Panc1 (cell line): ENCODE measurements at regions not wholly inside any gene's neighbourhood (a gene's known extent, or its start where the extent isn't known, plus 50 kb on each side); places are given as distances from the start of the nearest gene placed in this dataset.

Source experiments
- ATAC-seq: fragments of 200-7000 bp; cut with Tn5 transposase; 2 replicates; pipeline ENCODE4 v1.9.1; 2020; ENCODE audit warnings: mild to moderate bottlenecking, moderate library complexity
- BruUV-seq: library from RNA; stranded (reverse); fragments of 400-500 nt; replicated peaks from 2 replicates; lab custom pipeline; 2021; lab: Mats Ljungman, UMichigan
- CTCF ChIA-PET: fragments of 300-600 bp; sonication (Branson Sonifier 250); formaldehyde crosslinking; loops from one replicate; lab custom pipeline; 2022; ENCODE audit warnings: antibody characterized with exemption; lab: Charles Lee
- POLR2A ChIA-PET: fragments of 300-600 bp; sonication (Branson Sonifier 250); formaldehyde crosslinking; loops from one replicate; lab custom pipeline; 2022; ENCODE audit warnings: antibody characterized with exemption; lab: Charles Lee
- DNase-seq: peaks from one replicate; pipeline ENCODE4 v3.0.0-alpha.2; 2010; ENCODE audit warnings: low read depth, low spot score
- H3K27ac ChIP-seq: 2 replicates; pipeline ENCODE4 v1.5.1; 2011; ENCODE audit warnings: mild to moderate bottlenecking, low read length, inconsistent platforms
- H3K27me3 ChIP-seq: fragments of 200-500 bp; sonication (Bioruptor generic); 2 replicates; pipeline ENCODE4 v1.6.0; 2014; ENCODE audit warnings: low read length, inconsistent platforms; ENCODE audit not compliant: control insufficient read depth, insufficient read depth
- H3K36me3 ChIP-seq: fragments of 200-500 bp; sonication (Bioruptor generic); 2 replicates; pipeline ENCODE4 v1.5.1; 2014; ENCODE audit warnings: inconsistent platforms, mild to moderate bottlenecking, low read length, moderate library complexity; ENCODE audit not compliant: control insufficient read depth, insufficient read depth
- H3K4me1 ChIP-seq: 2 replicates; pipeline ENCODE4 v1.5.1; 2011; ENCODE audit warnings: inconsistent platforms, mild to moderate bottlenecking, low read length, moderate library complexity; ENCODE audit not compliant: control insufficient read depth, insufficient read depth
- H3K4me3 ChIP-seq, 2 experiments: 2 replicates each; pipeline ENCODE4 v1.5.1; 2011 to 2012; ENCODE audit warnings: low read depth in 2 of 2, low read length in 2 of 2, mild to moderate bottlenecking in 2 of 2, inconsistent platforms in 1 of 2, moderate library complexity in 1 of 2
- H3K9me3 ChIP-seq: fragments of 200-500 bp; sonication (Bioruptor generic); 2 replicates; pipeline ENCODE4 v1.5.1; 2014; ENCODE audit warnings: low read depth, mild to moderate bottlenecking, inconsistent platforms, low read length, moderate library complexity; ENCODE audit not compliant: control insufficient read depth, insufficient read depth
- CTCF ChIP-seq: fragments of 450-650 bp; IDR thresholded peaks from 2 replicates; pipeline ENCODE4 v1.5.1; 2017; ENCODE audit warnings: mild to moderate bottlenecking
- POLR2AphosphoS5 ChIP-seq: IDR thresholded peaks from 2 replicates; pipeline ENCODE4 v1.6.1; 2012; ENCODE audit warnings: mild to moderate bottlenecking, low read depth, low read length, moderate library complexity
- SIN3A ChIP-seq: IDR thresholded peaks from 2 replicates; pipeline ENCODE4 v1.6.1; 2012; ENCODE audit warnings: low read depth, mild to moderate bottlenecking, low read length, moderate library complexity, borderline replicate concordance; ENCODE audit not compliant: insufficient read depth
- TCF7L2 ChIP-seq: IDR thresholded peaks from 2 replicates; pipeline ENCODE4 v1.6.1; 2011; ENCODE audit warnings: mild to moderate bottlenecking, low read depth, low read length, inconsistent platforms
- in situ Hi-C: cut with HindIII; loops from 2 replicates; pipeline ENCODE4 v1.10.0; 2016; ENCODE audit warnings: low sequenced_read_pairs, low pct_unique_long_range_greater_than_20kb
- intact Hi-C: fragments of 100-400 bp; cut with micrococcal nuclease; formaldehyde crosslinking; loops from one replicate; pipeline ENCODE4 v1.10.0; 2022; ENCODE audit not compliant: unreplicated experiment
- TF ChIP-seq, protein P1 (sequence below), 2 experiments: IDR thresholded peaks; 2 replicates each; pipeline ENCODE4 v1.6.1; 2011 to 2012; ENCODE audit warnings: low read depth in 2 of 2, control low read depth in 1 of 2, low read length in 1 of 2, mild to moderate bottlenecking in 1 of 2, moderate library complexity in 1 of 2; ENCODE audit not compliant: insufficient read depth in 1 of 2

GRCh38 chr5:116673453-116673852, 98.8 kb upstream of the SEMA6A start:
- DNase-seq, result no peak
- in situ Hi-C loops, result no loop called here
- H3K36me3 ChIP-seq, result no peaks in the 10 kb centered on the region
- intact Hi-C loops, result no loop called here
- BruUV-seq, result no TSS peak
- H3K4me1 ChIP-seq, result no peaks in the 10 kb centered on the region
- ATAC-seq, result no peak
- no peaks in the 10 kb centered on the region for H3K9me3 ChIP-seq
- CTCF ChIA-PET, result no interaction called here
- H3K4me3 ChIP-seq, result no peak overlapping the region
- no peaks in the 10 kb centered on the region for H3K27me3 ChIP-seq
- POLR2A ChIA-PET, result no interaction called here
- no peak overlapping the region for H3K27ac ChIP-seq
- TF ChIP-seq, protein P1, sequence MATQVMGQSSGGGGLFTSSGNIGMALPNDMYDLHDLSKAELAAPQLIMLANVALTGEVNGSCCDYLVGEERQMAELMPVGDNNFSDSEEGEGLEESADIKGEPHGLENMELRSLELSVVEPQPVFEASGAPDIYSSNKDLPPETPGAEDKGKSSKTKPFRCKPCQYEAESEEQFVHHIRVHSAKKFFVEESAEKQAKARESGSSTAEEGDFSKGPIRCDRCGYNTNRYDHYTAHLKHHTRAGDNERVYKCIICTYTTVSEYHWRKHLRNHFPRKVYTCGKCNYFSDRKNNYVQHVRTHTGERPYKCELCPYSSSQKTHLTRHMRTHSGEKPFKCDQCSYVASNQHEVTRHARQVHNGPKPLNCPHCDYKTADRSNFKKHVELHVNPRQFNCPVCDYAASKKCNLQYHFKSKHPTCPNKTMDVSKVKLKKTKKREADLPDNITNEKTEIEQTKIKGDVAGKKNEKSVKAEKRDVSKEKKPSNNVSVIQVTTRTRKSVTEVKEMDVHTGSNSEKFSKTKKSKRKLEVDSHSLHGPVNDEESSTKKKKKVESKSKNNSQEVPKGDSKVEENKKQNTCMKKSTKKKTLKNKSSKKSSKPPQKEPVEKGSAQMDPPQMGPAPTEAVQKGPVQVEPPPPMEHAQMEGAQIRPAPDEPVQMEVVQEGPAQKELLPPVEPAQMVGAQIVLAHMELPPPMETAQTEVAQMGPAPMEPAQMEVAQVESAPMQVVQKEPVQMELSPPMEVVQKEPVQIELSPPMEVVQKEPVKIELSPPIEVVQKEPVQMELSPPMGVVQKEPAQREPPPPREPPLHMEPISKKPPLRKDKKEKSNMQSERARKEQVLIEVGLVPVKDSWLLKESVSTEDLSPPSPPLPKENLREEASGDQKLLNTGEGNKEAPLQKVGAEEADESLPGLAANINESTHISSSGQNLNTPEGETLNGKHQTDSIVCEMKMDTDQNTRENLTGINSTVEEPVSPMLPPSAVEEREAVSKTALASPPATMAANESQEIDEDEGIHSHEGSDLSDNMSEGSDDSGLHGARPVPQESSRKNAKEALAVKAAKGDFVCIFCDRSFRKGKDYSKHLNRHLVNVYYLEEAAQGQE (IDR thresholded peaks at IDR 0.05; ENCODE audit: insufficient read depth in 1 of 2, low read depth in 2 of 2, low read length in 1 of 2), result no peak
- TF ChIP-seq CTCF (no peak), POLR2AphosphoS5 (no peak), SIN3A (no peak), TCF7L2 (no peak)

- H3K27ac ChIP-seq, result no peak overlapping the region
- in situ Hi-C loops (no loop called here), intact Hi-C loops (no loop called here)
- H3K4me1 ChIP-seq, result no peaks in the 10 kb centered on the region
- BruUV-seq, result no TSS peak
- TF ChIP-seq, protein P1 (IDR thresholded peaks at IDR 0.05; ENCODE audit: insufficient read depth in 1 of 2, low read depth in 2 of 2, low read length in 1 of 2), result no peak
- no peak for TF ChIP-seq CTCF
- no peak for TF ChIP-seq SIN3A
- no peak for TF ChIP-seq POLR2AphosphoS5
- no peak for TF ChIP-seq TCF7L2
- H3K4me3 ChIP-seq, result no peak overlapping the region
- H3K36me3 ChIP-seq, result no peaks in the 10 kb centered on the region
- H3K9me3 ChIP-seq, result no peaks in the 10 kb centered on the region
- H3K27me3 ChIP-seq, result no peaks in the 10 kb centered on the region
- CTCF ChIA-PET, result no interaction called here
- ATAC-seq (no peak), DNase-seq (no peak)
- POLR2A ChIA-PET, result no interaction called here
Observed at GRCh38 chr5:116672203-116672602, 97.6 kb upstream of the SEMA6A start.
